ENCODE measurements at regions not wholly inside any gene's neighbourhood (a gene's known extent, or its start where the extent isn't known, plus 50 kb on each side); places are given as distances from the start of the nearest gene placed in this dataset.

- DNase-seq: no peak
- Histone ChIP-seq H2AK5ac (ENCODE audit: low read length, severe bottlenecking) (no peak overlapping the region), H3K4ac (ENCODE audit: low read depth in 1 of 2, low read length in 2 of 2) (no peak overlapping the region), H2BK120ac (ENCODE audit: low read depth, low read length) (no peak overlapping the region), H3K18ac (ENCODE audit: low read depth in 1 of 2, low read length in 2 of 2) (no peak overlapping the region), H4K91ac (ENCODE audit: low read length) (no peak overlapping the region), H3K79me1 (replicated peaks; ENCODE audit: low read length, poor library complexity, severe bottlenecking) (no peaks in the 10 kb centered on the region), H2BK12ac (ENCODE audit: low read length in 2 of 2) (no peak overlapping the region), H3K4me1 (ENCODE audit: control insufficient read depth, insufficient read depth, low read depth, low read length) (no peaks in the 10 kb centered on the region), H2BK15ac (ENCODE audit: low read depth, poor library complexity, severe bottlenecking) (no peak overlapping the region), H3K4me3 (ENCODE audit: insufficient read depth in 1 of 2, low read depth in 1 of 2, low read length in 2 of 2) (no peak overlapping the region), H3K27ac (ENCODE audit: low read length, poor library complexity, severe bottlenecking) (no peak overlapping the region), H3K9ac (ENCODE audit: low read length) (no peak overlapping the region), H4K8ac (ENCODE audit: low read length) (no peak overlapping the region), H3K36me3 (ENCODE audit: control insufficient read depth in 1 of 2, insufficient read depth in 2 of 2, low read depth in 1 of 2, low read length in 2 of 2) (no peaks in the 10 kb centered on the region), H2BK5ac (ENCODE audit: low read depth, low read length, poor library complexity, severe bottlenecking) (no peak overlapping the region), H3K14ac (ENCODE audit: low read length in 2 of 2) (no peak overlapping the region), H2AFZ (ENCODE audit: low read depth, low read length) (no peak overlapping the region), H3K4me2 (ENCODE audit: low read length, poor library complexity, severe bottlenecking) (no peak overlapping the region), H3K9me3 (ENCODE audit: control insufficient read depth, low read length) (no peaks in the 10 kb centered on the region), H3K27me3 (ENCODE audit: control insufficient read depth in 1 of 2, insufficient read depth in 1 of 2, low read length in 2 of 2) (no peaks in the 10 kb centered on the region), H3K23ac (ENCODE audit: low read length in 2 of 2) (no peak overlapping the region)
- WGBS: 50% methylated on average over 16 of the region's 16 CpGs
These were observed 75.2 kb upstream of the CTNNA2 start for GRCh38 chr2:79437433-79438267.

- Histone ChIP-seq H3K9ac (ENCODE audit: low read length) (no peak overlapping the region), H2BK5ac (ENCODE audit: low read depth, low read length, poor library complexity, severe bottlenecking) (no peak overlapping the region), H3K4ac (ENCODE audit: low read depth in 1 of 2, low read length in 2 of 2) (no peak overlapping the region), H2BK120ac (ENCODE audit: low read depth, low read length) (no peak overlapping the region), H3K14ac (ENCODE audit: low read length in 2 of 2) (no peak overlapping the region), H3K23ac (ENCODE audit: low read length in 2 of 2) (no peak overlapping the region), H4K8ac (ENCODE audit: low read length) (no peak overlapping the region), H3K36me3 (ENCODE audit: control insufficient read depth in 1 of 2, insufficient read depth in 2 of 2, low read depth in 1 of 2, low read length in 2 of 2) (no peaks in the 10 kb centered on the region), H4K91ac (ENCODE audit: low read length) (no peak overlapping the region), H2AFZ (ENCODE audit: low read depth, low read length) (no peak overlapping the region), H3K27me3 (ENCODE audit: control insufficient read depth in 1 of 2, insufficient read depth in 1 of 2, low read length in 2 of 2) (no peaks in the 10 kb centered on the region), H3K27ac (ENCODE audit: low read length, poor library complexity, severe bottlenecking) (no peak overlapping the region), H3K9me3 (ENCODE audit: control insufficient read depth, low read length) (no peaks in the 10 kb centered on the region), H2BK12ac (ENCODE audit: low read length in 2 of 2) (no peak overlapping the region), H3K4me1 (ENCODE audit: control insufficient read depth, insufficient read depth, low read depth, low read length) (no peaks in the 10 kb centered on the region), H3K4me2 (ENCODE audit: low read length, poor library complexity, severe bottlenecking) (no peak overlapping the region), H3K4me3 (ENCODE audit: insufficient read depth in 1 of 2, low read depth in 1 of 2, low read length in 2 of 2) (no peak overlapping the region), H3K79me1 (replicated peaks; ENCODE audit: low read length, poor library complexity, severe bottlenecking) (no peaks in the 10 kb centered on the region), H2BK15ac (ENCODE audit: low read depth, poor library complexity, severe bottlenecking) (no peak overlapping the region), H2AK5ac (ENCODE audit: low read length, severe bottlenecking) (no peak overlapping the region), H3K18ac (ENCODE audit: low read depth in 1 of 2, low read length in 2 of 2) (no peak overlapping the region)
- no peak for DNase-seq
- 69% methylated on average over 2 of the region's 2 CpGs for WGBS
These were observed 78.5 kb upstream of the CTNNA2 start for GRCh38 chr2:79434362-79434761.

DNA sequence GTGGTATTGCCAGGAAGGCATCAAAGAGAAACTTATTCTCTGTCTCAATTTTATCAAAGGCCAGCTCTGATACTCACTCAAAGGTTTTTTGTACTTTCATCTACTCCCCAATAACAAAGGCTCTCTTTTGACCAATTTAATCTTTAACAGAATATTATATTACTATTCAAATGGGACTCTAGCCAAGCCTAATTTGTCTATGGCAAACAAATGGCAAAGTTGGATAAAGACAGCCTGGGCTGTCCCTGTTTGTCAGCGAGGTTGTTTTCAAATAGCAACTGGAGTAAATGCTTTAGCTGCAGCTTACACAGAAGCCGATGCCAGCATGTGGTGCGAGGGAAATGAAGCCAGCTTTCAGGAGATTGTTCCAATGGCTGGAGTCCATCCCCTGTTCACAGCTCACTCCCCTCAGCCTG, 80.1 kb upstream of the CTNNA2 start:
- H4K91ac ChIP-seq (ENCODE audit: low read length): no peak overlapping the region
- no peaks in the 10 kb centered on the region for H3K27me3 ChIP-seq (ENCODE audit: control insufficient read depth in 1 of 2, insufficient read depth in 1 of 2, low read length in 2 of 2)
- no peaks in the 10 kb centered on the region for H3K36me3 ChIP-seq (ENCODE audit: control insufficient read depth in 1 of 2, insufficient read depth in 2 of 2, low read depth in 1 of 2, low read length in 2 of 2)
- H2BK15ac ChIP-seq (ENCODE audit: low read depth, poor library complexity, severe bottlenecking): no peak overlapping the region
- no peak overlapping the region for H3K4ac ChIP-seq (ENCODE audit: low read depth in 1 of 2, low read length in 2 of 2)
- no peak overlapping the region for H3K4me2 ChIP-seq (ENCODE audit: low read length, poor library complexity, severe bottlenecking)
- no peaks in the 10 kb centered on the region for H3K9me3 ChIP-seq (ENCODE audit: control insufficient read depth, low read length)
- H3K4me1 ChIP-seq (ENCODE audit: control insufficient read depth, insufficient read depth, low read depth, low read length): no peaks in the 10 kb centered on the region
- H3K79me1 ChIP-seq (replicated peaks; ENCODE audit: low read length, poor library complexity, severe bottlenecking): no peaks in the 10 kb centered on the region
- H2AK5ac ChIP-seq (ENCODE audit: low read length, severe bottlenecking): no peak overlapping the region
- H4K8ac ChIP-seq (ENCODE audit: low read length): no peak overlapping the region
- H3K4me3 ChIP-seq (ENCODE audit: insufficient read depth in 1 of 2, low read depth in 1 of 2, low read length in 2 of 2): no peak overlapping the region
- H3K23ac ChIP-seq (ENCODE audit: low read length in 2 of 2): no peak overlapping the region
- DNase-seq: no peak
- no peak overlapping the region for H2BK5ac ChIP-seq (ENCODE audit: low read depth, low read length, poor library complexity, severe bottlenecking)
- H2BK12ac ChIP-seq (ENCODE audit: low read length in 2 of 2): no peak overlapping the region
- 66% methylated on average over 3 of the region's 3 CpGs for WGBS
- H3K9ac ChIP-seq (ENCODE audit: low read length): no peak overlapping the region
- no peak overlapping the region for H3K14ac ChIP-seq (ENCODE audit: low read length in 2 of 2)
- H3K18ac ChIP-seq (ENCODE audit: low read depth in 1 of 2, low read length in 2 of 2): no peak overlapping the region
- no peak overlapping the region for H2BK120ac ChIP-seq (ENCODE audit: low read depth, low read length)
- no peak overlapping the region for H3K27ac ChIP-seq (ENCODE audit: low read length, poor library complexity, severe bottlenecking)
- H2AFZ ChIP-seq (ENCODE audit: low read depth, low read length): no peak overlapping the region

DNA sequence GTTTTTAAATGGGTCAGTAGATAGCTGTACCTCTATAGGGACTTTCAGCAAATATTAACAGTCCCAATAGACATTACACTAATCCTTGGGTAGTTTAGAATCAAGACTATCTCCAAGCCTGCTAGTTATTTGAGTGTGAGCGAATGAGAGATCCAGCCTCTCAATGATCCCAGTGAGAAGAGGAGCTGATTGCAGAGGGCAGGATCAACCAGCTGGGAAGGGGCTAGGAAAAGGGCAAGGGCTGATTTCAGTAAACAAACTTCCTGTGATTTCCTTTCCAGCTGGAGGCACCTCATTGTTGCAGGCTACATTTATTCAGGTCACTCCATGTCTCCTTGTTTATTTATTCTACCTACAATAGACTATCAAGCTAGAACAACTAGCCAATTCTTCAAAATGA, 84.1 kb upstream of the CTNNA2 start:
- Histone ChIP-seq H3K27me3 (ENCODE audit: control insufficient read depth in 1 of 2, insufficient read depth in 1 of 2, low read length in 2 of 2) (no peaks in the 10 kb centered on the region), H3K27ac (ENCODE audit: low read length, poor library complexity, severe bottlenecking) (no peak overlapping the region)
- WGBS: 92% methylated on average over 1 of the region's 1 CpG

More for the DNA sequence above, 84.1 kb upstream of the CTNNA2 start:
- H4K91ac ChIP-seq (ENCODE audit: low read length): no peak overlapping the region
- no peak overlapping the region for H2BK120ac ChIP-seq (ENCODE audit: low read depth, low read length)
- H2BK5ac ChIP-seq (ENCODE audit: low read depth, low read length, poor library complexity, severe bottlenecking): no peak overlapping the region
- DNase-seq: no peak
- H3K36me3 ChIP-seq (ENCODE audit: control insufficient read depth in 1 of 2, insufficient read depth in 2 of 2, low read depth in 1 of 2, low read length in 2 of 2): no peaks in the 10 kb centered on the region
- no peak overlapping the region for H2AFZ ChIP-seq (ENCODE audit: low read depth, low read length)
- H3K4ac ChIP-seq (ENCODE audit: low read depth in 1 of 2, low read length in 2 of 2): no peak overlapping the region
- H2BK12ac ChIP-seq (ENCODE audit: low read length in 2 of 2): no peak overlapping the region
- no peaks in the 10 kb centered on the region for H3K79me1 ChIP-seq (replicated peaks; ENCODE audit: low read length, poor library complexity, severe bottlenecking)
- H3K4me2 ChIP-seq (ENCODE audit: low read length, poor library complexity, severe bottlenecking): no peak overlapping the region
- no peaks in the 10 kb centered on the region for H3K9me3 ChIP-seq (ENCODE audit: control insufficient read depth, low read length)
- H2BK15ac ChIP-seq (ENCODE audit: low read depth, poor library complexity, severe bottlenecking): no peak overlapping the region
- H4K8ac ChIP-seq (ENCODE audit: low read length): no peak overlapping the region
- H3K14ac ChIP-seq (ENCODE audit: low read length in 2 of 2): no peak overlapping the region
- no peaks in the 10 kb centered on the region for H3K4me1 ChIP-seq (ENCODE audit: control insufficient read depth, insufficient read depth, low read depth, low read length)
- no peak overlapping the region for H3K9ac ChIP-seq (ENCODE audit: low read length)
- H3K23ac ChIP-seq (ENCODE audit: low read length in 2 of 2): no peak overlapping the region
- H3K18ac ChIP-seq (ENCODE audit: low read depth in 1 of 2, low read length in 2 of 2): no peak overlapping the region
- no peak overlapping the region for H2AK5ac ChIP-seq (ENCODE audit: low read length, severe bottlenecking)
- no peak overlapping the region for H3K4me3 ChIP-seq (ENCODE audit: insufficient read depth in 1 of 2, low read depth in 1 of 2, low read length in 2 of 2)

Measured in mesenchymal stem cell (in vitro differentiated cells and primary cell).